HCT116 (cell line): ENCODE measurements at regions not wholly inside any gene's neighbourhood (a gene's known extent, or its start where the extent isn't known, plus 50 kb on each side); places are given as distances from the start of the nearest gene placed in this dataset.

ENCODE experiments used
- ATAC-seq: fragments of 200-7000 bp; cut with Tn5 transposase; 2 replicates; pipeline ENCODE4 v1.9.1; 2020; ENCODE audit warnings: mild to moderate bottlenecking, moderate library complexity
- BruUV-seq: library from RNA; stranded (reverse); fragments of 400-500 nt; replicated peaks from 2 replicates; lab custom pipeline; 2021; lab: Mats Ljungman, UMichigan
- CTCF ChIA-PET: fragments of 300-600 bp; sonication (Branson Sonifier 250); formaldehyde crosslinking; loops from one replicate; lab custom pipeline; 2021; ENCODE audit warnings: antibody characterized with exemption; lab: Charles Lee
- POLR2A ChIA-PET: fragments of 300-600, 350-600 bp; sonication (Branson Sonifier 250); formaldehyde crosslinking; loops from one replicate; lab custom pipeline; 2021; ENCODE audit warnings: antibody characterized with exemption; lab: Charles Lee
- RAD21 ChIA-PET, 2 experiments: fragments of 300-600 bp; sonication (Branson Sonifier 250); formaldehyde crosslinking; loops; one replicate each; lab custom pipeline; 2023; ENCODE audit warnings: low total read pairs in 2 of 2; ENCODE audit not compliant: uncharacterized antibody in 2 of 2, unreplicated experiment in 2 of 2, low non-redundant PET in 1 of 2; lab: Charles Lee
- DNase-seq: peaks from one replicate; pipeline ENCODE4 v3.0.0-alpha.2; 2010; ENCODE audit warnings: low read depth, low spot score
- H2AFZ ChIP-seq: fragments of 200-600 bp; shearing (Covaris generic), sonication (generic); 2 replicates; pipeline ENCODE4 v1.6.1; 2017; ENCODE audit warnings: low read depth, mixed run types, mixed read lengths, antibody characterized with exemption, low read length; ENCODE audit not compliant: poor library complexity, severe bottlenecking
- H3K27ac ChIP-seq: 2 replicates; pipeline ENCODE4 v1.5.1; 2012; ENCODE audit warnings: low read depth, low read length
- H3K27me3 ChIP-seq: fragments of 200-600 bp; sonication (generic); 2 replicates; pipeline ENCODE4 v1.6.1; 2016; ENCODE audit warnings: mixed run types, low read length, mixed read lengths; ENCODE audit not compliant: insufficient read depth
- H3K36me3 ChIP-seq, 2 experiments: fragments of 200-500 bp in 1 of 2; fragments of 200-600 bp in 1 of 2; sonication (Bioruptor generic) in 1 of 2; sonication (generic) in 1 of 2; 2 replicates each; pipeline versions ENCODE4 v1.5.1 to v1.6.1; 2014 to 2016; ENCODE audit warnings: low read length in 2 of 2, inconsistent platforms in 1 of 2, mixed read lengths in 1 of 2, mixed run types in 1 of 2; ENCODE audit not compliant: insufficient read depth in 2 of 2, control insufficient read depth in 1 of 2
- H3K4me1 ChIP-seq, 2 experiments: fragments of 200-600 bp in 1 of 2; sonication (generic) in 1 of 2; 2 replicates each; pipeline versions ENCODE4 v1.5.1 to v1.6.1; 2012 to 2017; ENCODE audit warnings: low read length in 2 of 2, inconsistent platforms in 1 of 2, mild to moderate bottlenecking in 1 of 2, mixed read lengths in 1 of 2, mixed run types in 1 of 2, moderate library complexity in 1 of 2; ENCODE audit not compliant: insufficient read depth in 2 of 2, control insufficient read depth in 1 of 2
- H3K4me2 ChIP-seq: fragments of 200-600 bp; sonication (generic); 2 replicates; pipeline ENCODE4 v1.6.1; 2017; ENCODE audit warnings: mixed run types, low read length, mixed read lengths
- H3K4me3 ChIP-seq, 2 experiments: fragments of 200-600 bp in 1 of 2; sonication (generic) in 1 of 2; replicated peaks in 1 of 2; 2 replicates each; pipeline ENCODE4 v1.5.1; 2011 to 2016; ENCODE audit warnings: low read length in 2 of 2, control low read depth in 1 of 2, low read depth in 1 of 2, mild to moderate bottlenecking in 1 of 2, mixed read lengths in 1 of 2, mixed run types in 1 of 2
- H3K79me2 ChIP-seq: fragments of 200-600 bp; sonication (generic); 2 replicates; pipeline ENCODE4 v1.6.1; 2017; ENCODE audit warnings: mild to moderate bottlenecking, mixed run types, low read length, moderate library complexity, mixed read lengths; ENCODE audit not compliant: insufficient read depth
- H3K9ac ChIP-seq: fragments of 200-600 bp; sonication (generic); 2 replicates; pipeline ENCODE4 v1.6.1; 2016; ENCODE audit warnings: low read length, mixed read lengths
- H3K9me2 ChIP-seq: fragments of 200-600 bp; sonication (generic), shearing (Covaris generic); 2 replicates; pipeline ENCODE4 v1.6.1; 2017; ENCODE audit warnings: mixed run types, mild to moderate bottlenecking, moderate library complexity; ENCODE audit not compliant: insufficient read depth
- H3K9me3 ChIP-seq, 2 experiments: fragments of 200-500 bp in 1 of 2; fragments of 200-600 bp in 1 of 2; sonication (Bioruptor generic) in 1 of 2; sonication (generic) in 1 of 2; 2 replicates each; pipeline ENCODE4 v1.6.1; 2014 to 2017; ENCODE audit warnings: low read length in 2 of 2, mixed read lengths in 2 of 2, inconsistent platforms in 1 of 2, low read depth in 1 of 2, mild to moderate bottlenecking in 1 of 2, mixed run types in 1 of 2, moderate library complexity in 1 of 2; ENCODE audit not compliant: control insufficient read depth in 1 of 2, insufficient read depth in 1 of 2
- H4K20me1 ChIP-seq: fragments of 200-600 bp; sonication (generic), shearing (Covaris generic); 2 replicates; pipeline ENCODE4 v1.6.1; 2017; ENCODE audit warnings: mixed run types, mild to moderate bottlenecking, moderate library complexity; ENCODE audit not compliant: insufficient read depth
- CBX3 ChIP-seq: IDR thresholded peaks from 2 replicates; pipeline ENCODE4 v1.6.1; 2012; ENCODE audit warnings: low read depth
- CEBPB ChIP-seq: IDR thresholded peaks from 2 replicates; pipeline ENCODE4 v1.6.1; 2012; ENCODE audit warnings: low read depth
- ELF1 ChIP-seq: IDR thresholded peaks from 2 replicates; pipeline ENCODE4 v1.6.1; 2012; ENCODE audit warnings: low read depth, borderline replicate concordance
- EZH2 ChIP-seq: fragments of 200-600 bp; sonication (generic); IDR thresholded peaks from 2 replicates; pipeline ENCODE4 v1.6.1; 2017; ENCODE audit warnings: antibody characterized with exemption, mixed run types
- EZH2phosphoT487 ChIP-seq: fragments of 200-600 bp; IDR thresholded peaks from 2 replicates; pipeline ENCODE4 v1.6.1; 2018; ENCODE audit warnings: antibody characterized with exemption, borderline replicate concordance
- FOSL1 ChIP-seq: IDR thresholded peaks from 2 replicates; pipeline ENCODE4 v1.6.1; 2012; ENCODE audit warnings: low read depth
- JUND ChIP-seq: IDR thresholded peaks from 2 replicates; pipeline ENCODE4 v1.6.1; 2012
- POLR2A ChIP-seq: IDR thresholded peaks from 2 replicates; pipeline ENCODE4 v1.7.0; 2011; ENCODE audit warnings: borderline replicate concordance; ENCODE audit not compliant: insufficient read depth, insufficient read length; ENCODE audit errors: extremely low read depth
- POLR2AphosphoS5 ChIP-seq: IDR thresholded peaks from 2 replicates; pipeline ENCODE4 v1.6.1; 2011; ENCODE audit warnings: mild to moderate bottlenecking, low read depth, low read length, moderate library complexity
- RAD21 ChIP-seq: IDR thresholded peaks from 2 replicates; pipeline ENCODE4 v1.6.1; 2012; ENCODE audit warnings: low read depth, mild to moderate bottlenecking
- SIN3A ChIP-seq: IDR thresholded peaks from 2 replicates; pipeline ENCODE4 v1.6.1; 2012; ENCODE audit warnings: low read depth
- SRF ChIP-seq: IDR thresholded peaks from 2 replicates; pipeline ENCODE4 v1.6.1; 2012; ENCODE audit warnings: low read depth
- TCF7L2 ChIP-seq: IDR thresholded peaks from 2 replicates; pipeline ENCODE4 v1.7.0; 2011; ENCODE audit warnings: borderline replicate concordance, inconsistent platforms; ENCODE audit not compliant: insufficient read depth, insufficient read length; ENCODE audit errors: extremely low read depth
- YY1 ChIP-seq: IDR thresholded peaks from 2 replicates; pipeline ENCODE4 v1.6.1; 2011; ENCODE audit warnings: low read length, low read depth, moderate library complexity, mild to moderate bottlenecking; ENCODE audit not compliant: insufficient replicate concordance; ENCODE audit errors: extremely low read depth
- ZFX ChIP-seq: fragments of 450-650 bp; IDR thresholded peaks from 2 replicates; pipeline ENCODE4 v1.6.1; 2017
- ZNF274 ChIP-seq: fragments of 200-500 bp; sonication (Bioruptor generic); IDR thresholded peaks from 2 replicates; pipeline ENCODE4 v1.6.1; 2014; ENCODE audit warnings: mild to moderate bottlenecking, low read depth, low read length, inconsistent platforms
- intact Hi-C: fragments of 100-400 bp; cut with micrococcal nuclease; formaldehyde crosslinking; loops from 2 replicates; pipeline ENCODE4 v1.10.0; 2022
- TF ChIP-seq, protein P1 (sequence below): IDR thresholded peaks from 2 replicates; pipeline ENCODE4 v1.6.1; 2012
- TF ChIP-seq, protein P2 (sequence below): IDR thresholded peaks from 2 replicates; pipeline ENCODE4 v1.6.1; 2012; ENCODE audit warnings: low read depth

DNA sequence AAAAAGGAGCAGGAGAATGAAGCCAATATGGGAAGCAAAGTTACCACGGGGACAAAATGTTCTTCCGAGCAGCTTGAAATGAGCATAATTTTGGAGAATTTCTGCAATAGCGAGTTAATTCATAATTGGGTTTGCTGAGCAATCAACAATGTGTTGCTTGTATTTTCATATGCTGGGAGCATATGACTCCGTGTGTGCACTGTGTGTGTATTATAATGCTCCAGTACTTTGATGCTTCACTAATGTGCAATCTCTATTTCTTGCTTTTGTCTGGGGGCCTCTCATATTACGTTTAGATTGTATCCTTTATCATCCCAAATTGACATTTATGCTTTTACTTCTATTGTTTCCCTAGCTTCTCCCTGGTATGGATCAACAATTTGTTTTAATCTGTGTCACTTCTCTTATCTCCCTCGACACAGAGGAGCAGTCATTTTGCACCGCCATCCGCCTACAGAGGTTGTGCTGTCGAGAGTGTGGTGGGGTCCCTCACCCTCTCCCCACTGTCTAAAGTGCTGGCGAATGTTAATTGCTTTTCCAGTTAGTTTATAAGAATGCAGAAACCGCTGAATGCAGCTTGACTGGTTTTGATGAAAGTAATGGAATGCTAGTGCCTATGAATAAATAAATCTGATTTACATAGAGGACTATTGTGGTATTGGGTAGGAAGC lies 372.5 kb upstream of the WWC1 start:
- Histone ChIP-seq H3K27me3 (peaks cover 35% of the 10 kb centered on the region), H4K20me1 (no peaks in the 10 kb centered on the region), H3K27ac (no peak overlapping the region)
- intact Hi-C loops: no loop called here
- ChIA-PET RAD21 (no interaction called here), POLR2A (no interaction called here), CTCF (no interaction called here)
- DNase-seq: no peak
- no TSS peak for BruUV-seq
- TF ChIP-seq TCF7L2: no peak
- no peak for TF ChIP-seq POLR2A
- TF ChIP-seq, all 23 proteins: peak for 0
- Histone ChIP-seq H3K4me2 (no peak overlapping the region), H3K9ac (no peak overlapping the region), H3K36me3 (no peaks in the 10 kb centered on the region), H3K9me3 (no peaks in the 10 kb centered on the region), H3K79me2 (no peaks in the 10 kb centered on the region), H3K4me1 (no peaks in the 10 kb centered on the region), H3K4me3 (no peak overlapping the region), H2AFZ (no peak overlapping the region), H3K9me2 (no peaks in the 10 kb centered on the region)
- no peak for ATAC-seq

DNA sequence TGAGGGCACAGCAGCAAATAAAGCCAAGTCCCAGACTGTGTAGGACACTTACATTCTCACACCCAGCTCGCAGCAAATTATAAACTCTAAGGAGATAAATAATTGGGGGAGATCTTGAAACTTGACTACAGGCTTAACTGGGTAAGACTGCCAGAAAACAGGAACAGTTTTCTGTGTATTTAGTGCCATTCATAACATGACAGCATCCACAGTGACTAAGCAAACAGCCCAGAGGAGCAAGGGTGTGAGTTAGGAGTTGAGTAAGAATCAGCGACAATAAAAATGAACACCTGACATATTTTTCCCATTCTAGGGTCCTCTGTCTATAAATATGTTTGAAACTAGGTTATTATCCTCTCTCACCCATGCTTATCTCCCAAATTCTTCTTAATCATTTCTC lies 370.9 kb upstream of the WWC1 start:
- DNase-seq (no peak), ATAC-seq (no peak)
- POLR2A ChIA-PET: no interaction called here
- H3K27ac ChIP-seq: no peak overlapping the region
- CTCF ChIA-PET: no interaction called here
- BruUV-seq: no TSS peak
- RAD21 ChIA-PET: no interaction called here
- no peaks in the 10 kb centered on the region for H3K4me1 ChIP-seq
- H3K4me3 ChIP-seq: no peak overlapping the region
- H3K27me3 ChIP-seq: peaks cover 39% of the 10 kb centered on the region
- no peak overlapping the region for H2AFZ ChIP-seq
- no peaks in the 10 kb centered on the region for H4K20me1 ChIP-seq
- H3K79me2 ChIP-seq: no peaks in the 10 kb centered on the region
- intact Hi-C loops: no loop called here
- no peak overlapping the region for H3K9ac ChIP-seq
- no peaks in the 10 kb centered on the region for H3K9me2 ChIP-seq
- H3K9me3 ChIP-seq: no peaks in the 10 kb centered on the region
- no peak overlapping the region for H3K4me2 ChIP-seq
- TF ChIP-seq TCF7L2 (no peak), POLR2A (no peak), ELF1 (no peak), JUND (no peak), EZH2phosphoT487 (no peak), ZNF274 (no peak), CBX3 (no peak), CEBPB (no peak), RAD21 (no peak), ZFX (no peak), FOSL1 (no peak), SRF (no peak), YY1 (no peak), POLR2AphosphoS5 (no peak), EZH2 (no peak), SIN3A (no peak)
- TF ChIP-seq, protein P1, sequence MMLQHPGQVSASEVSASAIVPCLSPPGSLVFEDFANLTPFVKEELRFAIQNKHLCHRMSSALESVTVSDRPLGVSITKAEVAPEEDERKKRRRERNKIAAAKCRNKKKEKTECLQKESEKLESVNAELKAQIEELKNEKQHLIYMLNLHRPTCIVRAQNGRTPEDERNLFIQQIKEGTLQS: no peak
- TF ChIP-seq, protein P2, sequence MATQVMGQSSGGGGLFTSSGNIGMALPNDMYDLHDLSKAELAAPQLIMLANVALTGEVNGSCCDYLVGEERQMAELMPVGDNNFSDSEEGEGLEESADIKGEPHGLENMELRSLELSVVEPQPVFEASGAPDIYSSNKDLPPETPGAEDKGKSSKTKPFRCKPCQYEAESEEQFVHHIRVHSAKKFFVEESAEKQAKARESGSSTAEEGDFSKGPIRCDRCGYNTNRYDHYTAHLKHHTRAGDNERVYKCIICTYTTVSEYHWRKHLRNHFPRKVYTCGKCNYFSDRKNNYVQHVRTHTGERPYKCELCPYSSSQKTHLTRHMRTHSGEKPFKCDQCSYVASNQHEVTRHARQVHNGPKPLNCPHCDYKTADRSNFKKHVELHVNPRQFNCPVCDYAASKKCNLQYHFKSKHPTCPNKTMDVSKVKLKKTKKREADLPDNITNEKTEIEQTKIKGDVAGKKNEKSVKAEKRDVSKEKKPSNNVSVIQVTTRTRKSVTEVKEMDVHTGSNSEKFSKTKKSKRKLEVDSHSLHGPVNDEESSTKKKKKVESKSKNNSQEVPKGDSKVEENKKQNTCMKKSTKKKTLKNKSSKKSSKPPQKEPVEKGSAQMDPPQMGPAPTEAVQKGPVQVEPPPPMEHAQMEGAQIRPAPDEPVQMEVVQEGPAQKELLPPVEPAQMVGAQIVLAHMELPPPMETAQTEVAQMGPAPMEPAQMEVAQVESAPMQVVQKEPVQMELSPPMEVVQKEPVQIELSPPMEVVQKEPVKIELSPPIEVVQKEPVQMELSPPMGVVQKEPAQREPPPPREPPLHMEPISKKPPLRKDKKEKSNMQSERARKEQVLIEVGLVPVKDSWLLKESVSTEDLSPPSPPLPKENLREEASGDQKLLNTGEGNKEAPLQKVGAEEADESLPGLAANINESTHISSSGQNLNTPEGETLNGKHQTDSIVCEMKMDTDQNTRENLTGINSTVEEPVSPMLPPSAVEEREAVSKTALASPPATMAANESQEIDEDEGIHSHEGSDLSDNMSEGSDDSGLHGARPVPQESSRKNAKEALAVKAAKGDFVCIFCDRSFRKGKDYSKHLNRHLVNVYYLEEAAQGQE: no peak
- TF ChIP-seq, all 23 proteins: peak for 0
- H3K36me3 ChIP-seq: no peaks in the 10 kb centered on the region
